CD14-positive monocyte (primary cell): ENCODE measurements at regions not wholly inside any gene's neighbourhood (a gene's known extent, or its start where the extent isn't known, plus 50 kb on each side); places are given as distances from the start of the nearest gene placed in this dataset.

ENCODE experiments used
- DNase-seq, 3 donors: peaks; one replicate each; pipeline ENCODE4 v3.0.0-alpha.2; 2011 to 2022
- H2AFZ ChIP-seq: 2 replicates; pipeline ENCODE4 v1.6.0; 2012; ENCODE audit warnings: mild to moderate bottlenecking, low read depth, low read length, inconsistent platforms; ENCODE audit not compliant: insufficient read depth, poor library complexity, severe bottlenecking
- H3K27ac ChIP-seq, 2 donors: 1 replicate in 1 of 2; 2 replicates in 1 of 2; pipeline ENCODE4 v1.5.1; 2012 to 2013; ENCODE audit warnings: low read length in 2 of 2, control low read depth in 1 of 2, inconsistent platforms in 1 of 2, low read depth in 1 of 2, mild to moderate bottlenecking in 1 of 2
- H3K27me3 ChIP-seq, 2 donors: one replicate each; pipeline versions ENCODE4 v1.6.0 to v1.6.1; 2011 to 2013; ENCODE audit warnings: low read length in 2 of 2; ENCODE audit not compliant: control insufficient read depth in 2 of 2, insufficient read depth in 2 of 2
- H3K36me3 ChIP-seq, 2 donors: replicated peaks in 1 of 2; 1 replicate in 1 of 2; 2 replicates in 1 of 2; pipeline versions ENCODE4 v1.5.1 to v1.6.1; 2012 to 2013; ENCODE audit warnings: low read length in 2 of 2, control low read depth in 1 of 2, inconsistent platforms in 1 of 2, mild to moderate bottlenecking in 1 of 2; ENCODE audit not compliant: insufficient read depth in 2 of 2, control insufficient read depth in 1 of 2
- H3K4me1 ChIP-seq, 2 donors: 1 replicate in 1 of 2; 2 replicates in 1 of 2; pipeline versions ENCODE4 v1.5.1 to v1.6.1; 2012 to 2013; ENCODE audit warnings: low read length in 2 of 2, control low read depth in 1 of 2, inconsistent platforms in 1 of 2, mild to moderate bottlenecking in 1 of 2, moderate library complexity in 1 of 2; ENCODE audit not compliant: insufficient read depth in 2 of 2, control insufficient read depth in 1 of 2
- H3K4me2 ChIP-seq: replicated peaks from 2 replicates; pipeline ENCODE3; 2012; ENCODE audit warnings: low read length, moderate library complexity, mild to moderate bottlenecking; ENCODE audit not compliant: poor library complexity, severe bottlenecking; ENCODE audit errors: extremely low read depth
- H3K4me3 ChIP-seq, 3 experiments: fragments of 200-600 bp in 1 of 3; sonication (generic) in 1 of 3; replicated peaks in 1 of 3; 1 replicate in 2 of 3; 2 replicates in 1 of 3; pipeline ENCODE4 v1.5.1; 2011 to 2013; ENCODE audit warnings: low read length in 3 of 3, mild to moderate bottlenecking in 3 of 3, control low read depth in 2 of 3, low read depth in 2 of 3, inconsistent platforms in 1 of 3, moderate library complexity in 1 of 3
- H3K79me2 ChIP-seq: 2 replicates; pipeline ENCODE4 v1.6.0; 2012; ENCODE audit warnings: mild to moderate bottlenecking, control low read depth, inconsistent platforms, low read length, moderate library complexity; ENCODE audit not compliant: insufficient read depth
- H3K9ac ChIP-seq: 2 replicates; pipeline ENCODE4 v1.6.0; 2017; ENCODE audit warnings: low read length, mild to moderate bottlenecking; ENCODE audit not compliant: insufficient read depth, poor library complexity, severe bottlenecking
- H3K9me3 ChIP-seq, 2 donors: replicated peaks in 1 of 2; 1 replicate in 1 of 2; 2 replicates in 1 of 2; pipeline versions ENCODE4 v1.5.1 to v1.6.1; 2012 to 2013; ENCODE audit warnings: low read length in 2 of 2, control low read depth in 1 of 2; ENCODE audit not compliant: control insufficient read depth in 1 of 2, insufficient read depth in 1 of 2
- H4K20me1 ChIP-seq: 2 replicates; pipeline ENCODE4 v1.6.0; 2012; ENCODE audit warnings: mild to moderate bottlenecking, low read length, control low read depth, moderate library complexity; ENCODE audit not compliant: insufficient read depth
- H3K27ac Mint-ChIP-seq, 7 donors: one replicate each; pipeline ENCODE4 v1.8.0; 2020; ENCODE audit warnings: mild to moderate bottlenecking in 7 of 7, mixed read lengths in 7 of 7, moderate library complexity in 6 of 7, inconsistent platforms in 2 of 7
- H3K27me3 Mint-ChIP-seq, 3 donors: one replicate each; pipeline ENCODE4 v1.8.0; 2021 to 2022; ENCODE audit warnings: low read depth in 3 of 3, mild to moderate bottlenecking in 3 of 3, mixed read lengths in 3 of 3, moderate library complexity in 3 of 3, inconsistent platforms in 1 of 3
- H3K36me3 Mint-ChIP-seq, 2 donors: one replicate each; pipeline ENCODE4 v1.8.0; 2020; ENCODE audit warnings: mixed read lengths in 2 of 2, inconsistent platforms in 1 of 2, mild to moderate bottlenecking in 1 of 2
- H3K4me1 Mint-ChIP-seq: one replicate; pipeline ENCODE4 v1.8.0; 2020; ENCODE audit warnings: mild to moderate bottlenecking, mixed read lengths
- H3K4me3 Mint-ChIP-seq, 2 donors: one replicate each; pipeline ENCODE4 v1.8.0; 2020; ENCODE audit warnings: mild to moderate bottlenecking in 2 of 2, mixed read lengths in 2 of 2, moderate library complexity in 1 of 2
- H3K9me3 Mint-ChIP-seq, 7 donors: one replicate each; pipeline ENCODE4 v1.8.0; 2020 to 2022; ENCODE audit warnings: mixed read lengths in 7 of 7, mild to moderate bottlenecking in 6 of 7, moderate library complexity in 6 of 7, inconsistent platforms in 2 of 7
- CTCF ChIP-seq: fragments of 200-600 bp; IDR thresholded peaks from one replicate; pipeline ENCODE4 v1.8.0; 2022; ENCODE audit warnings: antibody characterized with exemption, mild to moderate bottlenecking
- WGBS: methylation state at CpG from one replicate; pipeline ENCODE4 v1.1.5; 2013; ENCODE audit warnings: missing lambda C conversion rate; ENCODE audit not compliant: insufficient coverage; 5-methylcytosine and 5-hydroxymethylcytosine counted together
- intact Hi-C, 2 donors: fragments of 100-400 bp; cut with micrococcal nuclease; formaldehyde crosslinking; loops; one replicate each; pipeline versions ENCODE4 v1.15.0 to v1.15.1; 2023

GRCh38 chr7:16025696-16026095 lies 339.2 kb upstream of the MEOX2 start:
- H4K20me1 ChIP-seq, result no peaks in the 10 kb centered on the region
- H3K36me3 ChIP-seq, result no peaks in the 10 kb centered on the region
- TF ChIP-seq CTCF, result no peak
- H3K4me2 ChIP-seq, result no peak overlapping the region
- no peak overlapping the region for H3K27ac ChIP-seq
- Mint-ChIP-seq H3K27me3 (no peaks in the 10 kb centered on the region), H3K4me3 (no peak overlapping the region), H3K4me1 (no peaks in the 10 kb centered on the region), H3K36me3 (no peaks in the 10 kb centered on the region), H3K9me3 (peaks cover 0 to 3% (median 0%) of the 10 kb centered on the region in 7 donors), H3K27ac (no peak overlapping the region)
- H3K4me3 ChIP-seq, result no peak overlapping the region
- H3K9ac ChIP-seq, result no peak overlapping the region
- no CpG with 5 or more reads among the region's 1 CpG for WGBS
- no peak overlapping the region for H2AFZ ChIP-seq
- intact Hi-C loops, result no loop called here
- no peak for DNase-seq
- no peaks in the 10 kb centered on the region for H3K4me1 ChIP-seq
- no peaks in the 10 kb centered on the region for H3K27me3 ChIP-seq
- H3K9me3 ChIP-seq, result no peaks in the 10 kb centered on the region
- H3K79me2 ChIP-seq, result no peaks in the 10 kb centered on the region

DNA sequence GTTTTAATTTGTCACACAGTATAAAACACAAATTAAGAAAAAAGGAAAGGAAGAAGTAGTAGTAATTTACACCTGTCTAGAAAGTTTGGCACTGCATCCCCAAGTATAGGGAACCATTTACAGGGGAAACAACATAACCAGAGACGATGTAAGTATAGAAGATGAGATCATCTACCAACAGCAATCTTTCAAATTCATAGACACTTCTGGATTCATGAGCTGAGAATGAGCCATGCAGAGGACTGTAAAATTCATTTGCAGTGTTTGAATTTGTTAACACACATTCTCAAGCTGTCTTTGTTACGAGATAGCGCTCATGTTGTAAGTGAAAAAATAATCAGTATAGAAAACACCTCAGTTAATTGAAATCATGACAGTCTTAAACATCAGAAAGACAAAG lies 337.0 kb upstream of the MEOX2 start:
- Histone ChIP-seq H3K4me1 (no peaks in the 10 kb centered on the region), H3K9me3 (no peaks in the 10 kb centered on the region), H3K27me3 (no peaks in the 10 kb centered on the region), H3K27ac (no peak overlapping the region), H4K20me1 (no peaks in the 10 kb centered on the region), H3K9ac (no peak overlapping the region), H3K4me3 (no peak overlapping the region), H3K4me2 (no peak overlapping the region), H3K79me2 (no peaks in the 10 kb centered on the region), H2AFZ (no peak overlapping the region), H3K36me3 (no peaks in the 10 kb centered on the region)
- WGBS, result no CpG with 5 or more reads among the region's 3 CpGs
- Mint-ChIP-seq H3K9me3 (peaks cover 0 to 5% (median 2%) of the 10 kb centered on the region in 7 donors), H3K27me3 (peaks cover 0 to 1% (median 0%) of the 10 kb centered on the region in 3 donors), H3K4me1 (no peaks in the 10 kb centered on the region), H3K27ac (no peak overlapping the region), H3K36me3 (no peaks in the 10 kb centered on the region), H3K4me3 (no peak overlapping the region)
- no peak for TF ChIP-seq CTCF
- no peak for DNase-seq
- intact Hi-C loops, result no loop called here
